HG02885 (cell line): ENCODE measurements at regions not wholly inside any gene's neighbourhood (a gene's known extent, or its start where the extent isn't known, plus 50 kb on each side); places are given as distances from the start of the nearest gene placed in this dataset.
A peak's percentile ranks its signal among the peaks of the same experiment; 100 is the strongest.

Experiments
- ATAC-seq: cut with Tn5 transposase; IDR thresholded peaks from one replicate; pipeline ENCODE4 v1.9.1; 2021; ENCODE audit warnings: mild to moderate bottlenecking; ENCODE audit not compliant: unreplicated experiment, poor library complexity

GRCh38 chr6:164151161-164152120, 736.9 kb downstream of the QKI start:
- no peak for ATAC-seq

GRCh38 chr6:164150232-164150631, 735.7 kb downstream of the QKI start:
- no peak for ATAC-seq

DNA sequence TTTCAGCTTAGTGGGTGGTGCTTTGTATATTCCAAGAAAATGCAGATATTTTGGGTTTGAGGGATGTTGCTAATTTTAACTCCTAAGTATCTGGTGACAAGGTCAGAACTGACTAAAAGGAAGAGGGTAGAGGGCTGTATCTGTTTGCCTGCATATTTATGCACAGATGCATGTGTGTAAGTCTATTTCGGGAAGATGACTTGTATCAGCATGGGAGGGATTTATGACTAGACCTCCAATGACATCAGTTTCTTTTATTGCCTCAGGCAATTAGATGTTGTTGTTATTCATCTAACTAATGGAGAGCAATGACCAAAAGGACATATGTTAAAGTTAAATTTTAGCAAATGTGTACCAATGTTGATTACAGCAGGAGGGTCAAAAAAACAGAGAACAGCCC, 734.3 kb downstream of the QKI start:
- ATAC-seq: no peak

DNA sequence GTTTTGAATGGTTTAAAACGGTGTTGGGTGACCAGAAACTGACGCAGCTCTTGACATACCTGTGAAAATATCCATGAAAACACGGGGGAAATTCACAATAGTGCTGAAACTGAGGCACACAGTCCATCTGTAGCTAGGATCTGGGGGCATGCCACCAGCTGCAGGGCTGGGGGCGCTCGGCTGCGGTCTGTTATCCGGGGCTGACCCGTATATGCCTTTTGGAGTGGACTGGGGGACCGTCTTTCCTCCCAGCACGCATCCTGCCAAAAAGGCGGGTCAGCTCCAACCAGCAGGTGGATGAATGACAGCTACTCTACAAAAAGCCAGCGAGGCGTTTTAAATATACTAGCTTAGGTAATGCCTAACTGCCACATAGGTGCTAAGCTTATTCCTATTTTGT, 729.8 kb downstream of the QKI start:
- ATAC-seq: no peak

- no peak for ATAC-seq
Measured at GRCh38 chr6:164142322-164142721, 727.8 kb downstream of the QKI start.

DNA sequence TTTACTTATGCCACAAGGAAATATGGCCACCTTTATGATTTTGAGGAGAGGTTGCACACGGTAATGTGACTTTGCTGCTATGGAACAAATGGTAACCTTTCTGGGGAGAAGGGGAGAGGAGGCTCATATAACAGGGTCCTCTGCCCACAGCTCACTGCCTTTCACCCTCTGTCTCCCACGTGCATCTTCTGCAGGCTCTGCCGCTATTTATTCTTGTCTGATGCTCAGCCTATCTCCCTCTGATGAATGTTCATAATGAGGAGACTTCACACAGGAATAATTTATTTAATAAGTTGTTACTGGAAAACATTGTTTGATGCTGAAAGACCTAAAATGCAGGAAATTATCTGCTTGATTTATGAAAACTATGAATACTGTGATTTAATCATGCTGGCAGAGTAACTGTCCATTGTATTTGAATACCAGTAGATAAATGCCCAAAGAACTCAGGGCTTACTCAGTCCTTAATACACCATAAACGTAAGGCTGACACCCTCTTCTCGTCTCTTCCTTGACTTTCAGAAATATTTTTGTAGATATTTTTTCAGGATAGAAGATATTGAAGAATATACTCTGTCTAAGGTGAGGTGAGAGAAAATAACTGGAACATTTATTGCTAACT, 721.1 kb downstream of the QKI start:
- ATAC-seq: no peak

DNA sequence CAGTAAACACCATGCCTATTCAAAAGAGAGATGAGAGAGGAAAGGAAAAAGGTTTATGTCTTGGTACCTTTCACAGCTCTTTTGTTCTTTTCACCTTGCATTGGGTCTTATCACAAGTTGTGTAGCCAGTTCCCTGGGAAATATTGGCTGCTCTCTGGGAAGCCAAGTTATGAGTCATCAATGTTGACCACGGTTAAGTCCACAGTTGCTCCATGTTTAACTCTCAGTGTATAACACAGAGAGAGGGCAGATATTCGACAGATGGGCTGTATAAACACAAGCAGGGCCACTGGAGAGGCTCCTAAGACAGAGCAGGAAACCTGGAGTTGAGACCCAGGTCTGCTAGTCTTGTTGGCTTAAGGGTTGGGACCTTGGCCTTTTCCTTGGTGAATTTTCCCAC, 718.6 kb downstream of the QKI start:
- ATAC-seq: no peak

GRCh38 chr6:164130585-164130984, 716.1 kb downstream of the QKI start:
- ATAC-seq: no peak

DNA sequence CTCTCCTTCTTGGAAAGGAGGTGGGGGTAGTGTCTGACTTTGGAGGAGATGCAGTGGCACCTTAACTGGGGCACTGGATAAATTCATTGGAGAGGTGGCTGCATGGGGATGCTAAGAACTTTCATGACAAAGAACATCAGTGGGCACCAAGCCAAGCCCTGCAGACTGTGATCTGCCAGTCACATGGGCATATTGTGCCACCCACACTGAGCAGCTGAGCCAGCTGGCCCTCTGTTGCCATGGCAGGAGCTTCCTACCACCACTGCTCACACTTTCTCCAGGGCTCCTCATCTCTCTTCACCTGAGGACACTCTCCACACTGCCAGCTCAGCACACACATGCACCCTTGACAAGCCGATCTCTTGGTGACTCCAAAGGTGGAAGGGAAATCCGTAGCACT, 715.6 kb downstream of the QKI start:
- no peak for ATAC-seq

DNA sequence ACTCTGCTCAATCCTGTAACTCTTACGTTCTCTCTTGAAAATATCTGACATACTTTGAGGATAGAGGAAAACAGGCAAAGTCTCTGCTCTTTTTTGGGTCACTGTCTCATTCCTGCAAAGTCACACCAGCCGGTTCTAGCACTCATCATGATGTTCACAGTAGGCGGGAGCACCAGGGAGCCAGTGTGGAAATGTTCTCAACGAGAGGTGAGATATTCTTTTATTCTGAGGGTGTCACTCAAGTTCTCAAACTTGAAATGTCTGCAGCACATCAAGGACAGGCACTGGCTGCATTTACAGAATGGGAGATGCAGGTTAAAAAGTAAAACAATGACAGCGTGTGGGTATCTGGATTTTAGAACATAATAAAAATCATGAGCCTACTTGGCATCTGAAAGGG, 714.7 kb downstream of the QKI start:
- ATAC-seq: no peak

- no peak for ATAC-seq
Measured at GRCh38 chr6:164128101-164128500, 713.6 kb downstream of the QKI start.

GRCh38 chr6:164124986-164125385, 710.5 kb downstream of the QKI start:
- no peak for ATAC-seq

DNA sequence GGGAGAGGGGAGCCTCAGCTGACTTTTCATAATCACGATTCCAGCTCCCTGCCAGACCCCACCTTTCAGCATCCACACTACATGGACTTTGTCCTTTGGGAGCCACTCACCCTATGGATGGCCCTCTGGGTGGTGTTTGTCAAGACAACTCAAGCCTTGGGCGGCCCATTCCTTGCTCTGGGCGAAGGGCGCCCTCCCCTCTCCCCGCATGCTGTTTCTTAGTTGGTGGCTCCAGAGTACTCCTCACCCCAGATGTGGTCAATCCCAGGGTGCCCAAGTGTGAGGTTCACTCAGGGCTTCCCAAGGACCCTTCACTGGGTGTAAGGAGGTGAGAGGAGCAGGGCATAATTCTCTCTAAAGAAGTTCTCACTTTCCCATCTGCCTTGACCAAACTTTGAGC, 710.0 kb downstream of the QKI start:
- ATAC-seq: no peak

DNA sequence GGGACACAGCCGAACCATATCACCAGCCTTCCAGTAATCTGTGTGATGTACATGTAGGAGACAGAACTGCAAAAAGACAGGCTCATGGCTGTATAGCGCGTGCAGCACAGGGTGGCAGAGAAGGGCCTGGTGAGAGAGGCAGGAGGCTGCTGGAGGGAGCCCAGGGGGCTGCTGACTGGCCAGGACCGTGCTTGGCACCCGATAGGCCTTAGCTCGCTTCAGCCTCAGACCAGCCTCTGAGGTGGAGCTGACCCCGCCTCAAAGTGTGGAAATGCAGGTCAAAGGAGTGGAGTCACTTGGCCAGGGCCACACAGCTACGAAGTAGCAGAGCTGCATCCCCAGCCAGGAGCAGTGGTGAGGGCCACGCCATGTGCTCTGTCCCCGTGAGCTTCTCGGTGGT, 707.6 kb downstream of the QKI start:
- peak; percentile 6 for ATAC-seq

DNA sequence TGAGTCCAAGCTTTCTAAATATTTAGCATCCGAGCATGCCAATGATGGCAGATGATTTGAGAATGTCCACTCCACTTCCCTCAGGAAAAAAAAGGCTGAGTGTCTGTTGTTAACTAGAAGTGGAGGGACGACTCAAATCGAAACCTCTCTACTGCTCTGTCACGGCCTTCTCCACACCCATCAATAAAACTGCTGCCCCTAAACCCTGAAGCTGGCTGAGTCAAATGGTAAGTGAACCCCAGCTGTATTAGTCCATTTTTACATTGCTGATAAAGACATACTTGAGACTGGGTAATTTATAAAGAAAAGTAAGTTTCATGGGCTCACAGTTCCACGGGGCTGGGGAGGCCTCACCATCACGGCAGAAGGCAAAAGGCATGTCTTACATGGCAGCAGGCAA, 707.0 kb downstream of the QKI start:
- ATAC-seq: peak; percentile 90

- no peak for ATAC-seq
Measured at GRCh38 chr6:164114651-164115050, 700.1 kb downstream of the QKI start.

- no peak for ATAC-seq
Measured at GRCh38 chr6:164114051-164114450, 699.5 kb downstream of the QKI start.

DNA sequence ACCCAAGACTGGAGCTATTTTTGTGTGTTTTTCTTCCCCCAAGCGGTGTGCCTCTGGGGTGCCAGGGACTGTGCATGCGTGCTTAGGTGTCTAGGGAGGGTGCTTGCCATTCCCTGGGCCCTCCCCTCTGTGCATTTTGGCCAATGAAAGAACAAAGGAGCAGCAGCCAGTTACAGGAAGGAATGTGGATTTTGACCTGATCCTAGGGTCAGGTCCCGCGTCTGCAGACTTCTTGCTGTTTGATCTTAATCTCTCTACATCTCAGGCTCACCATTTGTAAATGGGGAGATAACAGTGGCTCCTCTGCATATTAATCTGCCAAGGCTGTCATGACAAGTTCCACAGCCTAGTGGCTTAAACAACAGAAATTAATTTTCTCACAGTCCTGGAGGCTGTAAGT, 699.1 kb downstream of the QKI start:
- ATAC-seq: no peak

DNA sequence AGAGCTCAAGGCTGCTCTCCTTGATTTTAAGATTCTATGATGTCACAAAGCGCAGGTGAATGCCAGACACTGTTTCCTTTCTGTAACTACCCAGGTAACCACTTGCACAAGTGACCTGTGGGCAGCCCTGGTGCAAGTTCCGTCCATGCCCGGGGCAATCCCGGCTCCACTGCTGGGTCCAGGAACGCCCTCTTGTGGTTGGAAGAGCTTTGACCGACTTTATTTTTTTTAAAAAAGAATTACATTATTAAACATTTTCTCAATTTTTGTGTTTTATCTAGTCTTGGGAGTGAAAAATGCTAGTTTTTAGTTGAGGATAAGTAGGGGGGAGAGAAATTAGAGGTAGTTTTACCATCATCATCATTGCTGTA, 695.2 kb downstream of the QKI start:
- no peak for ATAC-seq

DNA sequence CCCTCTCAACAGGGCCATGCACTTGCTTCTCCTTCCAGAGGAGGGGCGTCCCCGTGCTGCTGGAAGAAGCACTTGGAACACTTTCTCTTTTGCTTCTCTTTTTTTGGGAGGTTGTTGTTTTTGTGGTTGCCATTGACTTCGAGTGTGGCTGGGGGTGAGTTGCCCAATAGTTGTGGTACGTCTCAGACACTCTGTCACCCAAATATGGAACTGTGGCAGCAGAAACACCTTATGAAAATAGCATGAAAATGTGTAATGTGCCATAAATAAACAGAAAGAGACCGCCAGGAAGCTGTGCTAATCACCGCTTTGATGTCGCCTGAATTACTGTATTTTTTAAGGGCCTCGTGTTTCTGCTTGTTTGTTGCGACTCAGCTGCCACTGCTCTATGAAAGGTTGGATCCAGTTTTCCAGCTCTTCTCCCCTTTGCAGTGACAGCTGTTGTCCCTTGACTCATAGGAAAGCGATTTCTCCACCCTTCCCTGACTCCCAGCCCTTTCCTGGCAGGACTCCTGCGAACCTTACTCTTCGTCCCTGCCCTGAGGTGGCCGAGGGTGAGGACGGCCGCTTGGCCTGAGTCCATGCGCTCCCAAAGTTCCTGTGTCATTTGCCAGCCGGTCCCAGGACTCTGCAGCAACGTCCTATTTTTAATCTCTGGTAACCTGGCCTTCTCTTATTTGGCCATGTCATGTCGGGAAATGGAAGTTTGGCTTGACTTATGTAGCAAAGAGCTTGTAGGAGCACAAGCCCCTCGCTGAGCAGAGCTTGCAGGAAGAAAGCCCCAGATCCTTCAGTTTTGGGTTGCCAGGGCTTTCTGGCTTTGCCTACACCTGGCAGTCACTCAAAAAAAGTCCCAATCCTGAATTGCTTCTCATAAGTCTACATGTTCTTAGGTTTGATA, 694.6 kb downstream of the QKI start:
- no peak for ATAC-seq

GRCh38 chr6:164108092-164108491, 693.6 kb downstream of the QKI start:
- ATAC-seq: no peak
